ENCODE measurements at regions not wholly inside any gene's neighbourhood (a gene's known extent, or its start where the extent isn't known, plus 50 kb on each side); places are given as distances from the start of the nearest gene placed in this dataset.

- TF ChIP-seq CTCF (IDR thresholded peaks at IDR 0.05) = no peak
- no peak for TF ChIP-seq POLR2AphosphoS5 (IDR thresholded peaks at IDR 0.05; ENCODE audit: insufficient read depth in 1 of 2, low read depth in 1 of 2)
Measured at GRCh38 chr10:90269699-90270098, 568.3 kb downstream of the KIF20B start.

All from vagina (tissue), 2 donors.